Neural cell (in vitro differentiated cells): ENCODE measurements at regions not wholly inside any gene's neighbourhood (a gene's known extent, or its start where the extent isn't known, plus 50 kb on each side); places are given as distances from the start of the nearest gene placed in this dataset.

Source experiments
- H2AFZ ChIP-seq: fragments of 200-600, 300-800 bp; sonication (generic), shearing (Covaris generic); 2 replicates; pipeline ENCODE4 v1.6.0; 2014; ENCODE audit warnings: low read depth, mild to moderate bottlenecking, antibody characterized with exemption, low read length, moderate library complexity
- H3F3A ChIP-seq: fragments of 200-600 bp; shearing (Covaris generic); 2 replicates; pipeline ENCODE4 v1.6.1; 2016; ENCODE audit warnings: mild to moderate bottlenecking, moderate library complexity, mixed read lengths, antibody characterized with exemption, low read length; ENCODE audit not compliant: insufficient read depth, poor library complexity, severe bottlenecking
- H3K27ac ChIP-seq: fragments of 200-600, 300-800 bp; sonication (generic), shearing (Covaris generic); 2 replicates; pipeline ENCODE4 v1.5.1; 2014; ENCODE audit warnings: mild to moderate bottlenecking, low read length, moderate library complexity
- H3K27me3 ChIP-seq: fragments of 300-800, 200-600 bp; sonication (generic), shearing (Covaris generic); 2 replicates; pipeline ENCODE4 v1.6.0; 2014; ENCODE audit warnings: mild to moderate bottlenecking, low read depth, low read length, moderate library complexity; ENCODE audit not compliant: insufficient read depth
- H3K36me3 ChIP-seq: fragments of 300-800, 200-600 bp; sonication (generic), shearing (Covaris generic); 2 replicates; pipeline ENCODE4 v1.5.1; 2014; ENCODE audit warnings: mild to moderate bottlenecking, antibody characterized with exemption, low read length, moderate library complexity; ENCODE audit not compliant: insufficient read depth
- H3K4me2 ChIP-seq: fragments of 300-800, 200-600 bp; sonication (generic), shearing (Covaris generic); 2 replicates; pipeline ENCODE4 v1.6.0; 2014; ENCODE audit warnings: mild to moderate bottlenecking, low read length
- H3K4me3 ChIP-seq: fragments of 300-800, 200-600 bp; sonication (generic), shearing (Covaris generic); 2 replicates; pipeline ENCODE4 v1.5.1; 2014; ENCODE audit warnings: mild to moderate bottlenecking, low read length, moderate library complexity
- H3K79me2 ChIP-seq: fragments of 200-600 bp; shearing (Covaris generic); replicated peaks from 2 replicates; pipeline ENCODE4 v1.6.0; 2014; ENCODE audit warnings: mild to moderate bottlenecking, low read length, moderate library complexity; ENCODE audit not compliant: insufficient read depth
- H3K9ac ChIP-seq: fragments of 300-800, 200-600 bp; sonication (generic), shearing (Covaris generic); 2 replicates; pipeline ENCODE4 v1.6.1; 2016; ENCODE audit warnings: mild to moderate bottlenecking, low read length, mixed read lengths
- H3K9me2 ChIP-seq: fragments of 200-600 bp; shearing (Covaris generic); 2 replicates; pipeline ENCODE4 v1.6.1; 2016; ENCODE audit warnings: mild to moderate bottlenecking, low read length, mixed read lengths; ENCODE audit not compliant: insufficient read depth
- H3K9me3 ChIP-seq: fragments of 200-600, 300-800 bp; sonication (generic), shearing (Covaris generic); 2 replicates; pipeline ENCODE4 v1.6.1; 2016; ENCODE audit warnings: mild to moderate bottlenecking, mixed run types, low read length, moderate library complexity, mixed read lengths
- H4K20me1 ChIP-seq: fragments of 200-600 bp; shearing (Covaris generic); 2 replicates; pipeline ENCODE4 v1.6.1; 2016; ENCODE audit warnings: mild to moderate bottlenecking, mixed run types; ENCODE audit not compliant: insufficient read depth
- EP300 ChIP-seq: fragments of 450-650 bp; conservative IDR thresholded peaks from 2 replicates; pipeline ENCODE4 v1.6.1; 2014; ENCODE audit warnings: antibody characterized with exemption, mild to moderate bottlenecking, moderate library complexity; ENCODE audit not compliant: poor library complexity, severe bottlenecking
- EZH2 ChIP-seq: fragments of 200-600, 300-800 bp; shearing (Covaris generic), sonication (generic); IDR thresholded peaks from 2 replicates; pipeline ENCODE4 v1.6.1; 2014; ENCODE audit warnings: antibody characterized with exemption, low read length, borderline replicate concordance, mild to moderate bottlenecking; ENCODE audit not compliant: insufficient read depth, poor library complexity, severe bottlenecking
- MXI1 ChIP-seq: fragments of 450-650 bp; conservative IDR thresholded peaks from 2 replicates; pipeline ENCODE4 v1.6.1; 2014; ENCODE audit warnings: antibody characterized with exemption, mild to moderate bottlenecking; ENCODE audit not compliant: poor library complexity, severe bottlenecking
- POLR2AphosphoS5 ChIP-seq: IDR thresholded peaks from 2 replicates; pipeline ENCODE4 v1.6.1; 2012
- RAD21 ChIP-seq: fragments of 450-650 bp; conservative IDR thresholded peaks from 2 replicates; pipeline ENCODE4 v1.6.1; 2014; ENCODE audit warnings: antibody characterized with exemption, mild to moderate bottlenecking, moderate library complexity
- SMC3 ChIP-seq: fragments of 450-650 bp; conservative IDR thresholded peaks from 2 replicates; pipeline ENCODE4 v1.6.1; 2014; ENCODE audit warnings: antibody characterized with exemption, mild to moderate bottlenecking, moderate library complexity; ENCODE audit not compliant: poor library complexity
- TAF1 ChIP-seq: IDR thresholded peaks from 2 replicates; pipeline ENCODE4 v1.6.1; 2012; ENCODE audit warnings: low read depth
- TF ChIP-seq, protein P1 (sequence below): fragments of 450-650 bp; IDR thresholded peaks from 2 replicates; pipeline ENCODE4 v1.5.1; 2014; ENCODE audit warnings: antibody characterized with exemption, mild to moderate bottlenecking, moderate library complexity; ENCODE audit not compliant: poor library complexity, severe bottlenecking
- TF ChIP-seq, protein P2 (sequence below): IDR thresholded peaks from 2 replicates; pipeline ENCODE4 v1.6.1; 2012; ENCODE audit warnings: borderline replicate concordance

DNA sequence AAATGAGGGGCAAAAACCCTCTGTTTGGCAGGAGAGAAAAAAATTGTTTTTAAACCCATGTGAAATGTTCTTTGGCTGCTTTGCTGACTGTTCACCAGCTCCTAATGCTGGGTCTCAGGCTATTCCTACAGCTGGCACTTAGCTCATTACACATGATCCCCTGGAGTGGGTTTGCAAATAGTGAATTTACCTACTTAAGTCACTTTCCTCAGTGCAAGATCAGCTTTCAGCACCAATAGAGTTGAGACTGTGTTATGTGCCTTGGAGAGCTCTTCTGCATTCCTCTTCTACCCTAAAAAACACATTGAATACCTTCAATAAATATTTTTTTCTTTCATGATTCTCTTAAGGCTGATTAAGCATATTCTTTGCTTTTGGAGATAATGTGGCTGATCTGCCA lies 58.4 kb upstream of the PRDM1 start:
- no peaks in the 10 kb centered on the region for H4K20me1 ChIP-seq
- H3K36me3 ChIP-seq, result no peaks in the 10 kb centered on the region
- no peaks in the 10 kb centered on the region for H3F3A ChIP-seq
- H3K27ac ChIP-seq, result no peak overlapping the region
- no peak overlapping the region for H3K4me2 ChIP-seq
- no peaks in the 10 kb centered on the region for H3K79me2 ChIP-seq
- no peaks in the 10 kb centered on the region for H3K9me2 ChIP-seq
- no peaks in the 10 kb centered on the region for H3K9me3 ChIP-seq
- no peak overlapping the region for H2AFZ ChIP-seq
- H3K9ac ChIP-seq, result no peak overlapping the region
- TF ChIP-seq MXI1 (no peak), EZH2 (no peak), SMC3 (no peak), POLR2AphosphoS5 (no peak), TAF1 (no peak), EP300 (no peak), RAD21 (no peak)
- TF ChIP-seq, protein P1, sequence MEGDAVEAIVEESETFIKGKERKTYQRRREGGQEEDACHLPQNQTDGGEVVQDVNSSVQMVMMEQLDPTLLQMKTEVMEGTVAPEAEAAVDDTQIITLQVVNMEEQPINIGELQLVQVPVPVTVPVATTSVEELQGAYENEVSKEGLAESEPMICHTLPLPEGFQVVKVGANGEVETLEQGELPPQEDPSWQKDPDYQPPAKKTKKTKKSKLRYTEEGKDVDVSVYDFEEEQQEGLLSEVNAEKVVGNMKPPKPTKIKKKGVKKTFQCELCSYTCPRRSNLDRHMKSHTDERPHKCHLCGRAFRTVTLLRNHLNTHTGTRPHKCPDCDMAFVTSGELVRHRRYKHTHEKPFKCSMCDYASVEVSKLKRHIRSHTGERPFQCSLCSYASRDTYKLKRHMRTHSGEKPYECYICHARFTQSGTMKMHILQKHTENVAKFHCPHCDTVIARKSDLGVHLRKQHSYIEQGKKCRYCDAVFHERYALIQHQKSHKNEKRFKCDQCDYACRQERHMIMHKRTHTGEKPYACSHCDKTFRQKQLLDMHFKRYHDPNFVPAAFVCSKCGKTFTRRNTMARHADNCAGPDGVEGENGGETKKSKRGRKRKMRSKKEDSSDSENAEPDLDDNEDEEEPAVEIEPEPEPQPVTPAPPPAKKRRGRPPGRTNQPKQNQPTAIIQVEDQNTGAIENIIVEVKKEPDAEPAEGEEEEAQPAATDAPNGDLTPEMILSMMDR, result no peak
- TF ChIP-seq, protein P2, sequence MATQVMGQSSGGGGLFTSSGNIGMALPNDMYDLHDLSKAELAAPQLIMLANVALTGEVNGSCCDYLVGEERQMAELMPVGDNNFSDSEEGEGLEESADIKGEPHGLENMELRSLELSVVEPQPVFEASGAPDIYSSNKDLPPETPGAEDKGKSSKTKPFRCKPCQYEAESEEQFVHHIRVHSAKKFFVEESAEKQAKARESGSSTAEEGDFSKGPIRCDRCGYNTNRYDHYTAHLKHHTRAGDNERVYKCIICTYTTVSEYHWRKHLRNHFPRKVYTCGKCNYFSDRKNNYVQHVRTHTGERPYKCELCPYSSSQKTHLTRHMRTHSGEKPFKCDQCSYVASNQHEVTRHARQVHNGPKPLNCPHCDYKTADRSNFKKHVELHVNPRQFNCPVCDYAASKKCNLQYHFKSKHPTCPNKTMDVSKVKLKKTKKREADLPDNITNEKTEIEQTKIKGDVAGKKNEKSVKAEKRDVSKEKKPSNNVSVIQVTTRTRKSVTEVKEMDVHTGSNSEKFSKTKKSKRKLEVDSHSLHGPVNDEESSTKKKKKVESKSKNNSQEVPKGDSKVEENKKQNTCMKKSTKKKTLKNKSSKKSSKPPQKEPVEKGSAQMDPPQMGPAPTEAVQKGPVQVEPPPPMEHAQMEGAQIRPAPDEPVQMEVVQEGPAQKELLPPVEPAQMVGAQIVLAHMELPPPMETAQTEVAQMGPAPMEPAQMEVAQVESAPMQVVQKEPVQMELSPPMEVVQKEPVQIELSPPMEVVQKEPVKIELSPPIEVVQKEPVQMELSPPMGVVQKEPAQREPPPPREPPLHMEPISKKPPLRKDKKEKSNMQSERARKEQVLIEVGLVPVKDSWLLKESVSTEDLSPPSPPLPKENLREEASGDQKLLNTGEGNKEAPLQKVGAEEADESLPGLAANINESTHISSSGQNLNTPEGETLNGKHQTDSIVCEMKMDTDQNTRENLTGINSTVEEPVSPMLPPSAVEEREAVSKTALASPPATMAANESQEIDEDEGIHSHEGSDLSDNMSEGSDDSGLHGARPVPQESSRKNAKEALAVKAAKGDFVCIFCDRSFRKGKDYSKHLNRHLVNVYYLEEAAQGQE, result no peak
- H3K27me3 ChIP-seq, result no peaks in the 10 kb centered on the region
- H3K4me3 ChIP-seq, result no peak overlapping the region

DNA sequence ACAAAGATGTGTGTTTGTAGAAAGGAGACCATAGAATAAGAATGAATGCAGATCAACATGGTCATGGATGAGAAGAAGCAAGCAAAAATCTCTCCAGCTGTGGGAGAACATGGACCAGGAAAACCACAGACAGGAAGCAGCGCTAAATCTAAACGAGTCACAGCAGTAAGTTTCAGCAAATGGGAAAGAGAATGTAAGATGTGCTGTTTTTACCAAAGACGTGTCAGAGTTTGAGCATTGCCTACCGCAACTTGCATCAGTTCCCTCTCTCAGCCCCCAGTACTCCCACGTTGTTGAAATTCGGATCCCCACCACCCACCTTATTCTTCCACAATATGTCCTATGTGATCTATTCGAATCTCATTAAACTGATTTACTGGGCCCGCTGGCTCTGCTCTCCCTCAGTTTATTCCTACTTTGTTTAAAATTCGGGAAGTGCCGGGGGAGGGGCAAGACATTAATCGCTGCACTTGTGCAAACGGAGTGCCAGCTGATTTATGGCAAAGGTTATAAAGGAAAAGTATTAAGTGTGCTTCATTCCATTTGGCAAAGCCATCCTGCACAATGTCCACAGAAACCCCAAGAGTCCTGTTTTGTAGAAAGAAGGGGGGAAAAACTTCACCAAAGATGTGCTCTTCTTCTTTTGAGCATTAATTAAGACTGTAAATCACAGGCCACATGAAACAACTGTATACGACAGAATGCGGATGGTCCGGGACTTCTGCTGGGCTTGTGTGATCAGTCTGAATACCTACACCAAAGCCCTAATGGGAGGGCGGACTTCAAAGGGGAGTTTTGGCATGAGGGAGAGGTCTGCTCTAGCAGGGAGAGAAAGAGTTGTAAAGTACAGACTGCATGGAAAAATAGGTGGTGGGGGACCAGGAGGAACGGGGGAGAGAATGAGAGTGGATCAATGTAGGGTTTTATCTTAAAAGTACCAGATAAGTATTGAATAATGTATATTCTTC lies 59.1 kb upstream of the PRDM1 start:
- H3K79me2 ChIP-seq, result no peaks in the 10 kb centered on the region
- H3K4me3 ChIP-seq, result no peak overlapping the region
- no peaks in the 10 kb centered on the region for H4K20me1 ChIP-seq
- H3K4me2 ChIP-seq, result no peak overlapping the region
- no peaks in the 10 kb centered on the region for H3K27me3 ChIP-seq
- H3K9me2 ChIP-seq, result no peaks in the 10 kb centered on the region
- H3K36me3 ChIP-seq, result no peaks in the 10 kb centered on the region
- TF ChIP-seq EZH2 (no peak), POLR2AphosphoS5 (no peak), EP300 (no peak), RAD21 (no peak), MXI1 (no peak), SMC3 (no peak), TAF1 (no peak)
- TF ChIP-seq, protein P2, result no peak
- TF ChIP-seq, protein P1, result no peak
- H3K27ac ChIP-seq, result no peak overlapping the region
- no peaks in the 10 kb centered on the region for H3K9me3 ChIP-seq
- H3K9ac ChIP-seq, result no peak overlapping the region
- H2AFZ ChIP-seq, result no peak overlapping the region
- no peaks in the 10 kb centered on the region for H3F3A ChIP-seq
